GM23338 (cell line): ENCODE measurements at regions not wholly inside any gene's neighbourhood (a gene's known extent, or its start where the extent isn't known, plus 50 kb on each side); places are given as distances from the start of the nearest gene placed in this dataset.

Experiments
- ATAC-seq: fragments of 200-7000 bp; cut with Tn5 transposase; 3 replicates; pipeline ENCODE4 v1.9.1; 2020
- DNase-seq: peaks from one replicate; pipeline ENCODE4 v3.0.0-alpha.2; 2015; ENCODE audit warnings: low spot score
- H2AFZ ChIP-seq: fragments of 200-600 bp; sonication (generic); 2 replicates; pipeline ENCODE4 v1.8.0; 2016; ENCODE audit warnings: antibody characterized with exemption, mild to moderate bottlenecking, moderate library complexity
- H3F3A ChIP-seq: fragments of 200-600 bp; sonication (generic); replicated peaks from 2 replicates; pipeline ENCODE4 v1.8.0; 2017; ENCODE audit warnings: antibody characterized with exemption, mixed run types, low read depth
- H3K27ac ChIP-seq: fragments of 200-600 bp; sonication (generic); 2 replicates; pipeline ENCODE4 v1.6.1; 2016; ENCODE audit warnings: low read depth
- H3K27me3 ChIP-seq: fragments of 200-600 bp; sonication (generic); 2 replicates; pipeline ENCODE4 v1.8.0; 2016; ENCODE audit warnings: mild to moderate bottlenecking, mixed run types, moderate library complexity; ENCODE audit not compliant: insufficient read depth
- H3K36me3 ChIP-seq: fragments of 200-600 bp; sonication (generic); 2 replicates; pipeline ENCODE4 v1.8.0; 2016; ENCODE audit warnings: mild to moderate bottlenecking; ENCODE audit not compliant: insufficient read depth
- H3K4me1 ChIP-seq: fragments of 200-600 bp; sonication (generic); 2 replicates; pipeline ENCODE4 v1.8.0; 2016; ENCODE audit warnings: mild to moderate bottlenecking, moderate library complexity; ENCODE audit not compliant: insufficient read depth
- H3K4me2 ChIP-seq: fragments of 200-600 bp; sonication (generic); 2 replicates; pipeline ENCODE4 v1.7.1; 2017; ENCODE audit warnings: mixed run types
- H3K4me3 ChIP-seq: fragments of 200-600 bp; sonication (generic); 2 replicates; pipeline ENCODE4 v1.6.1; 2016; ENCODE audit warnings: mixed run types
- H3K79me2 ChIP-seq: fragments of 200-600 bp; sonication (generic); replicated peaks from 2 replicates; pipeline ENCODE4 v1.8.0; 2017; ENCODE audit warnings: mild to moderate bottlenecking; ENCODE audit not compliant: insufficient read depth
- H3K9me2 ChIP-seq: fragments of 200-600 bp; sonication (generic); 2 replicates; pipeline ENCODE4 v1.8.0; 2017; ENCODE audit not compliant: insufficient read depth
- H4K20me1 ChIP-seq: fragments of 200-600 bp; sonication (generic); replicated peaks from 2 replicates; pipeline ENCODE4 v1.8.0; 2017; ENCODE audit warnings: mild to moderate bottlenecking; ENCODE audit not compliant: insufficient read depth
- H3K27ac Mint-ChIP-seq: 2 replicates; pipeline ENCODE4 v1.8.0; 2020; ENCODE audit warnings: inconsistent platforms, mild to moderate bottlenecking, moderate library complexity, mixed read lengths
- H3K27me3 Mint-ChIP-seq: 3 replicates; pipeline ENCODE4 v1.8.0; 2022; ENCODE audit warnings: low read depth, mild to moderate bottlenecking, moderate library complexity, mixed read lengths, inconsistent platforms; ENCODE audit not compliant: insufficient read depth, poor library complexity
- H3K36me3 Mint-ChIP-seq: 3 replicates; pipeline ENCODE4 v1.8.0; 2021; ENCODE audit warnings: low read depth, mild to moderate bottlenecking, inconsistent platforms, moderate library complexity, mixed read lengths
- H3K4me1 Mint-ChIP-seq: 3 replicates; pipeline ENCODE4 v1.8.0; 2020; ENCODE audit warnings: mild to moderate bottlenecking, inconsistent platforms, mixed read lengths
- H3K4me3 Mint-ChIP-seq: 3 replicates; pipeline ENCODE4 v1.8.0; 2021; ENCODE audit warnings: moderate library complexity, mild to moderate bottlenecking, inconsistent platforms, mixed read lengths
- H3K9me3 Mint-ChIP-seq: 3 replicates; pipeline ENCODE4 v1.8.0; 2020; ENCODE audit warnings: moderate library complexity, mild to moderate bottlenecking, inconsistent platforms, mixed read lengths
- CREB1 ChIP-seq: fragments of 250-450 bp; sonication (Bioruptor Pico); IDR thresholded peaks from 2 replicates; pipeline ENCODE4 v1.5.0; 2020; ENCODE audit warnings: low read depth, mild to moderate bottlenecking, moderate library complexity
- ETS1 ChIP-seq: IDR thresholded peaks from 2 replicates; pipeline ENCODE4 v1.6.1; 2016; ENCODE audit warnings: antibody characterized with exemption
- EZH2 ChIP-seq: fragments of 200-600 bp; sonication (generic); IDR thresholded peaks from one replicate; pipeline ENCODE4 v1.8.0; 2017; ENCODE audit warnings: antibody characterized with exemption, mild to moderate bottlenecking, low read depth; ENCODE audit not compliant: unreplicated experiment
- EZH2phosphoT487 ChIP-seq: fragments of 200-600 bp; sonication (generic); IDR thresholded peaks from one replicate; pipeline ENCODE4 v1.8.1; 2018; ENCODE audit warnings: antibody characterized with exemption; ENCODE audit not compliant: unreplicated experiment
- JUNB ChIP-seq: IDR thresholded peaks from one replicate; pipeline ENCODE4 v1.6.1; 2016; ENCODE audit warnings: antibody characterized with exemption; ENCODE audit not compliant: unreplicated experiment
- NANOG ChIP-seq: IDR thresholded peaks from 2 replicates; pipeline ENCODE4 v1.6.1; 2016; ENCODE audit warnings: antibody characterized with exemption, borderline replicate concordance
- POLR2AphosphoS5 ChIP-seq: IDR thresholded peaks from 2 replicates; pipeline ENCODE4 v1.6.1; 2016; ENCODE audit warnings: antibody characterized with exemption, low read depth
- STAT1 ChIP-seq: IDR thresholded peaks from one replicate; pipeline ENCODE4 v1.6.1; 2016; ENCODE audit warnings: antibody characterized with exemption; ENCODE audit not compliant: unreplicated experiment
- ZNF114 ChIP-seq: fragments of 250-450 bp; sonication (Bioruptor Pico); IDR thresholded peaks from 2 replicates; pipeline ENCODE4 v1.5.0; 2020; ENCODE audit warnings: mild to moderate bottlenecking, moderate library complexity
- ZNF331 ChIP-seq: fragments of 250-450 bp; sonication (Bioruptor Pico); IDR thresholded peaks from 2 replicates; pipeline ENCODE4 v1.5.0; 2020; ENCODE audit warnings: low read depth, mild to moderate bottlenecking, moderate library complexity
- TF ChIP-seq, protein P1 (sequence below), 2 experiments: fragments of 200-600 bp in 1 of 2; sonication (generic) in 1 of 2; conservative IDR thresholded peaks; 2 replicates each; pipeline versions ENCODE4 v1.5.1 to v1.6.1; 2016 to 2017; ENCODE audit warnings: antibody characterized with exemption in 2 of 2, low read depth in 2 of 2, mild to moderate bottlenecking in 2 of 2, moderate library complexity in 1 of 2
- TF ChIP-seq, protein P2 (sequence below): IDR thresholded peaks from one replicate; pipeline ENCODE4 v1.6.1; 2018; ENCODE audit warnings: antibody characterized with exemption; ENCODE audit not compliant: unreplicated experiment
- TF ChIP-seq, protein P3 (sequence below): fragments of 250-450 bp; sonication (Bioruptor Pico); IDR thresholded peaks from 2 replicates; pipeline ENCODE4 v1.5.0; 2020; ENCODE audit warnings: mild to moderate bottlenecking, moderate library complexity

DNA sequence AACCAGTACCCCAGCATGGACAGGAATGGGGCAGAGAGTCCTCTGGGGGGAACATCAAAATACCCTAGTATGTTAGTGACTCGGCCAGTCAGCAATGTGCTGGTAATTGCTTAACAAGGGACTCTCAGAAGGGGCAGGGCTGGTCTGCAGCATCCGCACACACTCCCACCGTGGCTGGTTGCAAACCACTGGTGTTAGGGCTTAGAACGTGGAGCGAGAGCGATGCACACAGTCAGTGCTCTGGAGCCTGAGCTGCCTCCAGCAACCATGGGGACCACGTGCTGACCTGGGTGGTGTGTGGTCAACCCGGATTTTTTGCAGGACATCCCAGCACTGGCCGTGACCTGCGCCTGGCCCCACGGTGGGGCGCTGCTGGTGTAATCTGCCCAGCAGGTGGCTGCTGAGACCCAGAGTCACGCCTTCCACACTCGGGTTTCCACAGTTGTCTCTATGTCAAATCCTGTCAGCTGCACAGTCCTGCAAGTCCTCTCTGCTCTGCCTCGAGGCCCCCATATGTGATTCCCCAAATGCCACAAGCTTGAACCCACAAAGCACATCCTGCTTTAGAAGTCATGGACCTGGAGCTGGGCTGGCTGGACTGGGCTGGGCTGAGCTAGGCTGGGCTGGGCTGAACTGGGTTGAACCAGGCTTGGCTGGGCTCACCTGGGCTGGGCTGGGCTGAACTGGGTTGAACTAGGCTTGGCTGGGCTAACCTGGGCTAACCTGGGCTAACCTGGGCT, 50.6 kb upstream of the GPC1 start:
- H3K4me2 ChIP-seq = no peak overlapping the region
- H3K27ac ChIP-seq = no peak overlapping the region
- DNase-seq = no peak
- no peaks in the 10 kb centered on the region for H3K79me2 ChIP-seq
- no peak for ATAC-seq
- Mint-ChIP-seq H3K4me1 (no peaks in the 10 kb centered on the region), H3K27me3 (peaks cover 5% of the 10 kb centered on the region), H3K9me3 (no peaks in the 10 kb centered on the region), H3K27ac (no peak overlapping the region), H3K4me3 (no peak overlapping the region), H3K36me3 (no peaks in the 10 kb centered on the region)
- no peaks in the 10 kb centered on the region for H3K36me3 ChIP-seq
- H3K27me3 ChIP-seq = no peaks in the 10 kb centered on the region
- H3K4me1 ChIP-seq = no peaks in the 10 kb centered on the region
- TF ChIP-seq ETS1 (no peak), ZNF331 (CRISPR knock-in tag) (no peak), ZNF114 (CRISPR knock-in tag) (no peak), POLR2AphosphoS5 (no peak), STAT1 (no peak), NANOG (no peak), CREB1 (CRISPR knock-in tag) (no peak), EZH2 (no peak), JUNB (no peak), EZH2phosphoT487 (no peak)
- TF ChIP-seq, protein P1, sequence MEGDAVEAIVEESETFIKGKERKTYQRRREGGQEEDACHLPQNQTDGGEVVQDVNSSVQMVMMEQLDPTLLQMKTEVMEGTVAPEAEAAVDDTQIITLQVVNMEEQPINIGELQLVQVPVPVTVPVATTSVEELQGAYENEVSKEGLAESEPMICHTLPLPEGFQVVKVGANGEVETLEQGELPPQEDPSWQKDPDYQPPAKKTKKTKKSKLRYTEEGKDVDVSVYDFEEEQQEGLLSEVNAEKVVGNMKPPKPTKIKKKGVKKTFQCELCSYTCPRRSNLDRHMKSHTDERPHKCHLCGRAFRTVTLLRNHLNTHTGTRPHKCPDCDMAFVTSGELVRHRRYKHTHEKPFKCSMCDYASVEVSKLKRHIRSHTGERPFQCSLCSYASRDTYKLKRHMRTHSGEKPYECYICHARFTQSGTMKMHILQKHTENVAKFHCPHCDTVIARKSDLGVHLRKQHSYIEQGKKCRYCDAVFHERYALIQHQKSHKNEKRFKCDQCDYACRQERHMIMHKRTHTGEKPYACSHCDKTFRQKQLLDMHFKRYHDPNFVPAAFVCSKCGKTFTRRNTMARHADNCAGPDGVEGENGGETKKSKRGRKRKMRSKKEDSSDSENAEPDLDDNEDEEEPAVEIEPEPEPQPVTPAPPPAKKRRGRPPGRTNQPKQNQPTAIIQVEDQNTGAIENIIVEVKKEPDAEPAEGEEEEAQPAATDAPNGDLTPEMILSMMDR (conservative IDR thresholded peaks at IDR 0.05; ENCODE audit: low read depth in 2 of 2) = no peak
- TF ChIP-seq, protein P2, sequence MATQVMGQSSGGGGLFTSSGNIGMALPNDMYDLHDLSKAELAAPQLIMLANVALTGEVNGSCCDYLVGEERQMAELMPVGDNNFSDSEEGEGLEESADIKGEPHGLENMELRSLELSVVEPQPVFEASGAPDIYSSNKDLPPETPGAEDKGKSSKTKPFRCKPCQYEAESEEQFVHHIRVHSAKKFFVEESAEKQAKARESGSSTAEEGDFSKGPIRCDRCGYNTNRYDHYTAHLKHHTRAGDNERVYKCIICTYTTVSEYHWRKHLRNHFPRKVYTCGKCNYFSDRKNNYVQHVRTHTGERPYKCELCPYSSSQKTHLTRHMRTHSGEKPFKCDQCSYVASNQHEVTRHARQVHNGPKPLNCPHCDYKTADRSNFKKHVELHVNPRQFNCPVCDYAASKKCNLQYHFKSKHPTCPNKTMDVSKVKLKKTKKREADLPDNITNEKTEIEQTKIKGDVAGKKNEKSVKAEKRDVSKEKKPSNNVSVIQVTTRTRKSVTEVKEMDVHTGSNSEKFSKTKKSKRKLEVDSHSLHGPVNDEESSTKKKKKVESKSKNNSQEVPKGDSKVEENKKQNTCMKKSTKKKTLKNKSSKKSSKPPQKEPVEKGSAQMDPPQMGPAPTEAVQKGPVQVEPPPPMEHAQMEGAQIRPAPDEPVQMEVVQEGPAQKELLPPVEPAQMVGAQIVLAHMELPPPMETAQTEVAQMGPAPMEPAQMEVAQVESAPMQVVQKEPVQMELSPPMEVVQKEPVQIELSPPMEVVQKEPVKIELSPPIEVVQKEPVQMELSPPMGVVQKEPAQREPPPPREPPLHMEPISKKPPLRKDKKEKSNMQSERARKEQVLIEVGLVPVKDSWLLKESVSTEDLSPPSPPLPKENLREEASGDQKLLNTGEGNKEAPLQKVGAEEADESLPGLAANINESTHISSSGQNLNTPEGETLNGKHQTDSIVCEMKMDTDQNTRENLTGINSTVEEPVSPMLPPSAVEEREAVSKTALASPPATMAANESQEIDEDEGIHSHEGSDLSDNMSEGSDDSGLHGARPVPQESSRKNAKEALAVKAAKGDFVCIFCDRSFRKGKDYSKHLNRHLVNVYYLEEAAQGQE = no peak
- TF ChIP-seq, protein P3, sequence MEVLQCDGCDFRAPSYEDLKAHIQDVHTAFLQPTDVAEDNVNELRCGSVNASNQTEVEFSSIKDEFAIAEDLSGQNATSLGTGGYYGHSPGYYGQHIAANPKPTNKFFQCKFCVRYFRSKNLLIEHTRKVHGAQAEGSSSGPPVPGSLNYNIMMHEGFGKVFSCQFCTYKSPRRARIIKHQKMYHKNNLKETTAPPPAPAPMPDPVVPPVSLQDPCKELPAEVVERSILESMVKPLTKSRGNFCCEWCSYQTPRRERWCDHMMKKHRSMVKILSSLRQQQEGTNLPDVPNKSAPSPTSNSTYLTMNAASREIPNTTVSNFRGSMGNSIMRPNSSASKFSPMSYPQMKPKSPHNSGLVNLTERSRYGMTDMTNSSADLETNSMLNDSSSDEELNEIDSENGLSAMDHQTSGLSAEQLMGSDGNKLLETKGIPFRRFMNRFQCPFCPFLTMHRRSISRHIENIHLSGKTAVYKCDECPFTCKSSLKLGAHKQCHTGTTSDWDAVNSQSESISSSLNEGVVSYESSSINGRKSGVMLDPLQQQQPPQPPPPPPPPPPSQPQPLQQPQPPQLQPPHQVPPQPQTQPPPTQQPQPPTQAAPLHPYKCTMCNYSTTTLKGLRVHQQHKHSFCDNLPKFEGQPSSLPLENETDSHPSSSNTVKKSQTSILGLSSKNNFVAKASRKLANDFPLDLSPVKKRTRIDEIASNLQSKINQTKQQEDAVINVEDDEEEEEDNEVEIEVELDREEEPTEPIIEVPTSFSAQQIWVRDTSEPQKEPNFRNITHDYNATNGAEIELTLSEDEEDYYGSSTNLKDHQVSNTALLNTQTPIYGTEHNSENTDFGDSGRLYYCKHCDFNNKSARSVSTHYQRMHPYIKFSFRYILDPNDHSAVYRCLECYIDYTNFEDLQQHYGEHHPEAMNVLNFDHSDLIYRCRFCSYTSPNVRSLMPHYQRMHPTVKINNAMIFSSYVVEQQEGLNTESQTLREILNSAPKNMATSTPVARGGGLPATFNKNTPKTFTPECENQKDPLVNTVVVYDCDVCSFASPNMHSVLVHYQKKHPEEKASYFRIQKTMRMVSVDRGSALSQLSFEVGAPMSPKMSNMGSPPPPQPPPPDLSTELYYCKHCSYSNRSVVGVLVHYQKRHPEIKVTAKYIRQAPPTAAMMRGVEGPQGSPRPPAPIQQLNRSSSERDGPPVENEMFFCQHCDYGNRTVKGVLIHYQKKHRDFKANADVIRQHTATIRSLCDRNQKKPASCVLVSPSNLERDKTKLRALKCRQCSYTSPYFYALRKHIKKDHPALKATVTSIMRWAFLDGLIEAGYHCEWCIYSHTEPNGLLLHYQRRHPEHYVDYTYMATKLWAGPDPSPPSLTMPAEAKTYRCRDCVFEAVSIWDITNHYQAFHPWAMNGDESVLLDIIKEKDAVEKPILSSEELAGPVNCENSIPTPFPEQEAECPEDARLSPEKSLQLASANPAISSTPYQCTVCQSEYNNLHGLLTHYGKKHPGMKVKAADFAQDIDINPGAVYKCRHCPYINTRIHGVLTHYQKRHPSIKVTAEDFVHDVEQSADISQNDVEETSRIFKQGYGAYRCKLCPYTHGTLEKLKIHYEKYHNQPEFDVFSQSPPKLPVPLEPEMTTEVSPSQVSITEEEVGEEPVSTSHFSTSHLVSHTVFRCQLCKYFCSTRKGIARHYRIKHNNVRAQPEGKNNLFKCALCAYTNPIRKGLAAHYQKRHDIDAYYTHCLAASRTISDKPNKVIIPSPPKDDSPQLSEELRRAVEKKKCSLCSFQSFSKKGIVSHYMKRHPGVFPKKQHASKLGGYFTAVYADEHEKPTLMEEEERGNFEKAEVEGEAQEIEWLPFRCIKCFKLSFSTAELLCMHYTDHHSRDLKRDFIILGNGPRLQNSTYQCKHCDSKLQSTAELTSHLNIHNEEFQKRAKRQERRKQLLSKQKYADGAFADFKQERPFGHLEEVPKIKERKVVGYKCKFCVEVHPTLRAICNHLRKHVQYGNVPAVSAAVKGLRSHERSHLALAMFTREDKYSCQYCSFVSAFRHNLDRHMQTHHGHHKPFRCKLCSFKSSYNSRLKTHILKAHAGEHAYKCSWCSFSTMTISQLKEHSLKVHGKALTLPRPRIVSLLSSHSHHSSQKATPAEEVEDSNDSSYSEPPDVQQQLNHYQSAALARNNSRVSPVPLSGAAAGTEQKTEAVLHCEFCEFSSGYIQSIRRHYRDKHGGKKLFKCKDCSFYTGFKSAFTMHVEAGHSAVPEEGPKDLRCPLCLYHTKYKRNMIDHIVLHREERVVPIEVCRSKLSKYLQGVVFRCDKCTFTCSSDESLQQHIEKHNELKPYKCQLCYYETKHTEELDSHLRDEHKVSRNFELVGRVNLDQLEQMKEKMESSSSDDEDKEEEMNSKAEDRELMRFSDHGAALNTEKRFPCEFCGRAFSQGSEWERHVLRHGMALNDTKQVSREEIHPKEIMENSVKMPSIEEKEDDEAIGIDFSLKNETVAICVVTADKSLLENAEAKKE = no peak
- no peak overlapping the region for H2AFZ ChIP-seq
- H3K9me2 ChIP-seq = no peaks in the 10 kb centered on the region
- no peak overlapping the region for H3K4me3 ChIP-seq
- no peaks in the 10 kb centered on the region for H3F3A ChIP-seq
- H4K20me1 ChIP-seq = no peaks in the 10 kb centered on the region; the same call in 1 of the 2 replicates
